ENCODE measurements at regions not wholly inside any gene's neighbourhood (a gene's known extent, or its start where the extent isn't known, plus 50 kb on each side); places are given as distances from the start of the nearest gene placed in this dataset.

DNA sequence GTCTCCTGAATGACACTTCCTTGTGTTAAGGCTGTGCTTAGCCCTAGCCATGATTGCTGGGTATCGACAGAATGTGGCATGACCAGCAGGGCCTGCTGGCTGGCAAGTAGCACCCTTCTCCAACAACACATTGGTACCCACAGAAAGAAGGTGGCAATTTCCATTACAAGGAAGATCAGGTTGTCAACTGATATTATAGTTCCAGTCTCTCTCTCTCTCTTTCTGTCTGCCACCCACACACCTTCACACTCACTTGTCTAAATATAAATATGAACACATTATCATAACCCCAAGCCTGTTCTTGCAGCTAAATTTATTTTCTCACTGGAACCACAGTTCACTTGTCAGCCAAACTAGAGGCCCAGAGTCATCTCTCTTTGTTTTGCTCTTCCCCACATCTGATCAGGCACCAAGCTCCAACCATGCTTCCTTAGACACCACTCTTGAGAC, 408.1 kb upstream of the PIK3R1 start:
- ChIA-PET CTCF (no interaction called here), POLR2A (no interaction called here)
- no peak overlapping the region for H3K27ac ChIP-seq
- no peak overlapping the region for H3K4me2 ChIP-seq
- WGBS (ENCODE audit: missing lambda C conversion rate), result 21% methylated on average over 1 of the region's 1 CpG
- TF ChIP-seq, protein P1, sequence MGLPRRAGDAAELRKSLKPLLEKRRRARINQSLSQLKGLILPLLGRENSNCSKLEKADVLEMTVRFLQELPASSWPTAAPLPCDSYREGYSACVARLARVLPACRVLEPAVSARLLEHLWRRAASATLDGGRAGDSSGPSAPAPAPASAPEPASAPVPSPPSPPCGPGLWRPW (IDR thresholded peaks at IDR 0.05), result no peak
- TF ChIP-seq, protein P2, sequence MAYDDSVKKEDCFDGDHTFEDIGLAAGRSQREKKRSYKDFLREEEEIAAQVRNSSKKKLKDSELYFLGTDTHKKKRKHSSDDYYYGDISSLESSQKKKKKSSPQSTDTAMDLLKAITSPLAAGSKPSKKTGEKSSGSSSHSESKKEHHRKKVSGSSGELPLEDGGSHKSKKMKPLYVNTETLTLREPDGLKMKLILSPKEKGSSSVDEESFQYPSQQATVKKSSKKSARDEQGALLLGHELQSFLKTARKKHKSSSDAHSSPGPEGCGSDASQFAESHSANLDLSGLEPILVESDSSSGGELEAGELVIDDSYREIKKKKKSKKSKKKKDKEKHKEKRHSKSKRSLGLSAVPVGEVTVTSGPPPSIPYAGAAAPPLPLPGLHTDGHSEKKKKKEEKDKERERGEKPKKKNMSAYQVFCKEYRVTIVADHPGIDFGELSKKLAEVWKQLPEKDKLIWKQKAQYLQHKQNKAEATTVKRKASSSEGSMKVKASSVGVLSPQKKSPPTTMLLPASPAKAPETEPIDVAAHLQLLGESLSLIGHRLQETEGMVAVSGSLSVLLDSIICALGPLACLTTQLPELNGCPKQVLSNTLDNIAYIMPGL (CRISPR knock-in tag; IDR thresholded peaks at IDR 0.05; ENCODE audit: borderline replicate concordance), result no peak
- TF ChIP-seq MYC (IDR thresholded peaks at IDR 0.05; ENCODE audit: borderline replicate concordance, low read length) (no peak), HOXA7 (CRISPR knock-in tag; IDR thresholded peaks at IDR 0.05) (no peak), RAD21 (conservative IDR thresholded peaks at IDR 0.05 in 1 of 2, IDR thresholded peaks at IDR 0.05 in 1 of 2) (no peak), CHD2 (IDR thresholded peaks at IDR 0.05; ENCODE audit: low read length, partially characterized antibody) (no peak), RCOR1 (IDR thresholded peaks at IDR 0.05; ENCODE audit: low read depth, low read length) (no peak)
- TF ChIP-seq, protein P3, sequence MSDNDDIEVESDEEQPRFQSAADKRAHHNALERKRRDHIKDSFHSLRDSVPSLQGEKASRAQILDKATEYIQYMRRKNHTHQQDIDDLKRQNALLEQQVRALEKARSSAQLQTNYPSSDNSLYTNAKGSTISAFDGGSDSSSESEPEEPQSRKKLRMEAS (IDR thresholded peaks at IDR 0.05), result no peak
- TF ChIP-seq, protein P4, sequence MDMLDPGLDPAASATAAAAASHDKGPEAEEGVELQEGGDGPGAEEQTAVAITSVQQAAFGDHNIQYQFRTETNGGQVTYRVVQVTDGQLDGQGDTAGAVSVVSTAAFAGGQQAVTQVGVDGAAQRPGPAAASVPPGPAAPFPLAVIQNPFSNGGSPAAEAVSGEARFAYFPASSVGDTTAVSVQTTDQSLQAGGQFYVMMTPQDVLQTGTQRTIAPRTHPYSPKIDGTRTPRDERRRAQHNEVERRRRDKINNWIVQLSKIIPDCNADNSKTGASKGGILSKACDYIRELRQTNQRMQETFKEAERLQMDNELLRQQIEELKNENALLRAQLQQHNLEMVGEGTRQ (IDR thresholded peaks at IDR 0.05), result no peak
- FAIRE-seq (no peak), ATAC-seq (no peak), DNase-seq (ENCODE audit: low read depth in 1 of 2, low spot score in 1 of 2) (no peak)
- H3K9me3 ChIP-seq, result no peaks in the 10 kb centered on the region
- H3K4me3 ChIP-seq, result no peak overlapping the region
- H3K4me1 ChIP-seq, result no peaks in the 10 kb centered on the region

DNA sequence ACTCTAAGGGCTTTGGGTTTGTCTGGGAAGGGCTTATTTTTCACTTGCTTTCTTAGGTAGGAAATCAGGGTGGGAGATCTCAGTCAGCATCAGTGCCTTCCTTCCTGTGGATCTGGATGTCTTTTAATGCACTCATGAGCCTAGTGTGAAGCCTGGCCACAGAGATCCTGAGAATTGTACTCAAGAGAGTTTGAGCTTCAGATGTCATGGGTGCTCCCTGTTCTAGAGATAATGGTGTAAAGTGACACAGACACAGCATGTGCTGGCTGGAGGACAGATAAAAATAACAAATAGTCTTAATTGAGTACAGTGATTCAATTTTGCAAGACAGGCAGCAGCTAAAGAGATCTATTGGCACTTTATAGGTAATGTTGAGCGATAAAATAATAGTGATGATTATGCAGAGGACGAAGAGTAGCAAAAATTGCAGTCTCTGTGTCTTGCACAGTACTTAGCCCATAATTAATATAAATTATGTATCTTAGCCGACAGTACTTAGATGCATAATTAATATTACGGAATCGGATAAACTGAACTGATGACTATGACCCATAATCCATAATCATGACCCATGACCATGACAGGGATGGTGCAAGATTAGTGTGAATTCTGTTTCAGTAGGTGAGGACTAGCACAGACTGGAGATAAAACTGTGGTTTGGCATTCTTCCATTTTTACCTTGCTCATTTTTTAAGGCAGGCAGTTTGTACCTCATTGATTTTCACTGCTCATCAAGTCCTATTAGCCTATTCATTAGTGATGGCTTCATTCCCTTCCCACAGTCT, 408.7 kb upstream of the PIK3R1 start:
- no peak overlapping the region for H3K27ac ChIP-seq
- ATAC-seq, result no peak
- ChIA-PET CTCF (no interaction called here), POLR2A (no interaction called here)
- DNase-seq (ENCODE audit: low read depth in 1 of 2, low spot score in 1 of 2), result no peak
- H3K4me2 ChIP-seq, result no peak overlapping the region
- 43% methylated on average over 5 of the region's 5 CpGs for WGBS (ENCODE audit: missing lambda C conversion rate)
- no peak for FAIRE-seq
- no peaks in the 10 kb centered on the region for H3K9me3 ChIP-seq
- no peaks in the 10 kb centered on the region for H3K4me1 ChIP-seq
- no peak overlapping the region for H3K4me3 ChIP-seq
- no peak for TF ChIP-seq CBX8 (IDR thresholded peaks at IDR 0.05)
- TF ChIP-seq SREBF2 (IDR thresholded peaks at IDR 0.05), result no peak
- no peak for TF ChIP-seq BCL3 (IDR thresholded peaks at IDR 0.05)
- no peak for TF ChIP-seq JUNB (IDR thresholded peaks at IDR 0.05)
- TF ChIP-seq ZNF302 (CRISPR knock-in tag; IDR thresholded peaks at IDR 0.05), result no peak
- no peak for TF ChIP-seq FOSB (CRISPR knock-in tag; IDR thresholded peaks at IDR 0.05)
- no peak for TF ChIP-seq HDAC2 (IDR thresholded peaks at IDR 0.05)
- TF ChIP-seq, protein P3 (IDR thresholded peaks at IDR 0.05), result no peak
- TF ChIP-seq RFX5 (IDR thresholded peaks at IDR 0.05), result no peak
- TF ChIP-seq RARB (CRISPR knock-in tag; IDR thresholded peaks at IDR 0.05), result no peak
- TF ChIP-seq, protein P4 (IDR thresholded peaks at IDR 0.05), result no peak
- TF ChIP-seq HOXA7 (CRISPR knock-in tag; IDR thresholded peaks at IDR 0.05), result no peak
- TF ChIP-seq TFCP2L1 (CRISPR knock-in tag; IDR thresholded peaks at IDR 0.05), result no peak
- no peak for TF ChIP-seq EHF (CRISPR knock-in tag; IDR thresholded peaks at IDR 0.05)
- no peak for TF ChIP-seq KDM5A (IDR thresholded peaks at IDR 0.05)
- TF ChIP-seq JUN (IDR thresholded peaks at IDR 0.05), result no peak
